Spinal cord (tissue), 9 donors: ENCODE measurements at regions not wholly inside any gene's neighbourhood (a gene's known extent, or its start where the extent isn't known, plus 50 kb on each side); places are given as distances from the start of the nearest gene placed in this dataset.

Experiments used
- DNase-seq, 6 donors: peaks; one replicate each; pipeline versions ENCODE4 v3.0.0 to v3.0.0-alpha.2; 2013 to 2015; ENCODE audit warnings: low spot score in 6 of 6, low read depth in 4 of 6
- H3K27ac ChIP-seq: one replicate; pipeline ENCODE4 v1.5.1; 2013; ENCODE audit warnings: low read depth, low read length, control low read depth
- H3K27me3 ChIP-seq: one replicate; pipeline ENCODE4 v1.6.1; 2013; ENCODE audit warnings: low read length; ENCODE audit not compliant: control insufficient read depth, insufficient read depth
- H3K36me3 ChIP-seq: one replicate; pipeline ENCODE4 v1.6.1; 2013; ENCODE audit warnings: low read length; ENCODE audit not compliant: control insufficient read depth, insufficient read depth
- H3K4me1 ChIP-seq: one replicate; pipeline ENCODE4 v1.6.1; 2013; ENCODE audit warnings: low read length; ENCODE audit not compliant: control insufficient read depth, insufficient read depth
- H3K4me3 ChIP-seq: one replicate; pipeline ENCODE4 v1.5.1; 2013; ENCODE audit warnings: low read depth, low read length, control low read depth
- H3K9me3 ChIP-seq: one replicate; pipeline ENCODE4 v1.6.1; 2013; ENCODE audit warnings: low read length; ENCODE audit not compliant: control insufficient read depth, insufficient read depth
- WGBS: methylation state at CpG from one replicate; pipeline ENCODE4 v1.1.5; 2013; ENCODE audit warnings: missing lambda C conversion rate; ENCODE audit not compliant: insufficient coverage; 5-methylcytosine and 5-hydroxymethylcytosine counted together
- donor health status: healthy.

GRCh38 chr11:37811349-37811748, 1213.3 kb upstream of the RAG2 start:
- no peak overlapping the region for H3K27ac ChIP-seq
- H3K27me3 ChIP-seq, result no peaks in the 10 kb centered on the region

GRCh38 chr11:37804666-37805065, 1206.6 kb upstream of the RAG2 start:
- no CpG with 5 or more reads among the region's 2 CpGs for WGBS
- no peak for DNase-seq
- Histone ChIP-seq H3K4me3 (no peak overlapping the region), H3K4me1 (no peaks in the 10 kb centered on the region), H3K27ac (no peak overlapping the region), H3K36me3 (no peaks in the 10 kb centered on the region), H3K27me3 (no peaks in the 10 kb centered on the region), H3K9me3 (no peaks in the 10 kb centered on the region)

More at GRCh38 chr11:37811349-37811748, 1213.3 kb upstream of the RAG2 start:
- Histone ChIP-seq H3K9me3 (no peaks in the 10 kb centered on the region), H3K4me1 (no peaks in the 10 kb centered on the region), H3K4me3 (no peak overlapping the region), H3K36me3 (no peaks in the 10 kb centered on the region)
- no peak for DNase-seq
- WGBS, result 93% methylated on average over 7 of the region's 7 CpGs

DNA sequence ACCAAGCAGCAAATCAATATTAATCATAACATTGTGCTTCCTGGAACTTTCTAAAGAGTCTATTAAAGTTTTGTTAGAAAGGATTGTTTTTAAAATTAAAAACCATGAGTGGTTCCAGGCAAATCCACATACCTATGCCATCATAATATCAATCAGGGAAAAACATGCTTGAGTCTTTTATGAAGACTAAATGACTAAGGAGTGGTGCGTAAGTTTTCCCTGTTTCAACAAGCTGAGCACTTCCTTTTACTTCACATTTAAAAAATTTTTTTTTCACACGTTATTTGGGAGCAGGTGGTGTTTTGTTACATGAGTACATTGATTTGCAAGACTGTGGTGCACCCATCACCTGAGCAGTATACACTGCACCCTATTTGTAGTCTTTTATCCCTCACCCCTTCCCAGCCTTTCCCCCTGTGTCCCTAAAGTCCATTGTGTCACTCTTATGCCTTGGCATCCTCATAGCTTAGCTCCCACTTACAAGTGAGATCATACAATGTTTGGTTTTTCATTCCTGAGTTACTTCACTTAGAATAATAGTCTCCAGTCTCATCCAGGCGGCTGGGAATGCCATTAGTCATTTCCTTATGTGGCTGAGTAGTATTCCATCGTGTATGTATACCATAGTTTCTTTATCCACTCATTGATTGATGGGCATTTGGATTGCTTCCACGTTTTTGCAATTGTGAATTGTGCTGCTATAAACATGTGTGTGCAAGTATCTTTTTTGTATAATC, 1190.3 kb upstream of the RAG2 start:
- DNase-seq, result no peak
- Histone ChIP-seq H3K4me1 (no peaks in the 10 kb centered on the region), H3K27ac (no peak overlapping the region), H3K36me3 (no peaks in the 10 kb centered on the region), H3K4me3 (no peak overlapping the region), H3K9me3 (peaks cover 4% of the 10 kb centered on the region), H3K27me3 (no peaks in the 10 kb centered on the region)
- WGBS, result no CpG with 5 or more reads among the region's 5 CpGs

- Histone ChIP-seq H3K4me1 (no peaks in the 10 kb centered on the region), H3K4me3 (no peak overlapping the region), H3K9me3 (peaks cover 4% of the 10 kb centered on the region), H3K27me3 (no peaks in the 10 kb centered on the region), H3K36me3 (no peaks in the 10 kb centered on the region), H3K27ac (no peak overlapping the region)
- DNase-seq, result no peak
- WGBS, result 67% methylated on average over 1 of the region's 1 CpG
Observed at GRCh38 chr11:37786214-37786755, 1188.2 kb upstream of the RAG2 start.

DNA sequence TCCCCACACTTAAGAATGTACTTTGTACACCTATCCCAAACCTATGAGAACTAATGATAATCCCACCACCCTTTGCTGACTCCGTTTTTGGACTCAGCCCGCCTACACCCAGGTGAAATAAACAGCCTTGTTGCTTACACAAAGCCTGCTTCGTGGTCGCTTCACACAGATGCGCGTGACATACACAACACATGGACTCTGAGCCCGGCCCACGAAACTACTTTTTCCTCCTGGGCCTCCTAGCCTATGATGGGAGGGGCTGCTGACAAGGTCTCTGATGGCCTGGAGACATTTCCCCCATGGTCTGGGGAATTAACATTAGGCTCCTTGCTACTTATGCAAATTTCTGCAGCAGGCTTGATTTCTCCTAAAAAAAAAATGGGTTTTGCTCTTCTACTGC, 1176.4 kb upstream of the RAG2 start:
- H3K36me3 ChIP-seq, result no peaks in the 10 kb centered on the region
- H3K9me3 ChIP-seq, result no peaks in the 10 kb centered on the region
- H3K4me3 ChIP-seq, result no peak overlapping the region
- H3K27me3 ChIP-seq, result no peaks in the 10 kb centered on the region
- H3K27ac ChIP-seq, result no peak overlapping the region
- WGBS, result 97% methylated on average over 6 of the region's 8 CpGs
- H3K4me1 ChIP-seq, result no peaks in the 10 kb centered on the region
- no peak for DNase-seq

DNA sequence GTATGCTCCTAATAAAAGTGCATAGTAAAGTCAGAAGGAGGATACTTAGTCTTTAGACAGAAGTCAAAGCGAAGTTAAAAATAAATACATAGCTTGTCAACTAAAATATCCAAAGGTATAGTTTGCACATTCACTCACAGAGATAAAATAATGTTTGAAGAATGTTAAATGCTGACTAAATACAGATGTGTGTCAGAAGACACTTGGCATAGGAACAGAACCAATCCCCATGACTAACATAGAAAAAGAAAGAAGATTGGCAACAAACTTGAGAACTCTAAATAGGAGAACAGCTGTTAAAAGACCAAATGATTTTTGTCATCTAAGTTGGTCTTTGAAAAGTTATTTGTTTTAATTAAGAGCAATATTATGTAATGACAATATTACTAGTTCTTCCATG, 1172.1 kb upstream of the RAG2 start:
- no CpG with 5 or more reads among the region's 1 CpG for WGBS

DNA sequence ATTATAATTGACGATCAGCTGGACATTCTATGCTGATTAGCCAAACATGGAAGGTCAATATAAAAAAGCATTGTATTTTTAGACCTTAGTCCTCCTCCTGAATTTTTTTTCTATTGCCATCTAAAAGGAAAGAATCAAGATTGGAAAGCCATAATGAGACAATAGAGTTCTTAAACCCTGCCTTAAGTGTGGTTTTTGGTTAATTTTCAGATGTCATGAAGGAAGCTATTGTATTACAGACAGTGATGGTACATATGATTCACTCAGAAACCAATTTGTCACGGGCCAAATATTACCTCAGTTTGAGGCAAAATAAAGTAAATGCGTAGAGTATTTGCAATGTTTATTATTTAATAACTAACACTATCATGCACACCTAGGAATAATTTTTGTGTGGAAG, 1164.0 kb upstream of the RAG2 start:
- no peaks in the 10 kb centered on the region for H3K27me3 ChIP-seq
- H3K9me3 ChIP-seq, result no peaks in the 10 kb centered on the region
- DNase-seq, result no peak
- WGBS, result no CpG with 5 or more reads among the region's 3 CpGs
- no peak overlapping the region for H3K27ac ChIP-seq
- H3K36me3 ChIP-seq, result no peaks in the 10 kb centered on the region
- no peaks in the 10 kb centered on the region for H3K4me1 ChIP-seq
- no peak overlapping the region for H3K4me3 ChIP-seq

More for the DNA sequence above, 1172.1 kb upstream of the RAG2 start:
- no peak for DNase-seq
- Histone ChIP-seq H3K36me3 (no peaks in the 10 kb centered on the region), H3K27me3 (no peaks in the 10 kb centered on the region), H3K27ac (no peak overlapping the region), H3K4me1 (no peaks in the 10 kb centered on the region), H3K9me3 (no peaks in the 10 kb centered on the region), H3K4me3 (no peak overlapping the region)

DNA sequence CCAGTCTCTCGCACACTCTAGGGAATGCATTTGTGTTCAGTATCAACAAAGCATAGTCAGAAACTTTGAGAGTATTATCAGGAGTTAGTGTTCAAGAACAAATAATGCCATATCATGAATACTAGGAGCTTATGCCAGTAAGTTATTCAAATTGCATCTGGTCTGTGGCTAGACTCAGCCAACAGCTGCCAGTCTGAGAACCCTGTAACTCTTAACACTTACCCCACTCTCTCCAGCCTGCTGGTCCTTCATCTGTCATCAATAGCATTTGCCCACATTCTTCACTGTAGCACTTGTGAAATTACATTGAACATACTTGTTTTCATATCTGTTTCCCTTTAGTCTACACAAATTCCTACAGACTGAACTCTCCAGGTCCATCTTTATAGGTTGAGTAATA, 1157.5 kb upstream of the RAG2 start:
- Histone ChIP-seq H3K27ac (no peak overlapping the region), H3K4me1 (no peaks in the 10 kb centered on the region), H3K9me3 (no peaks in the 10 kb centered on the region), H3K4me3 (no peak overlapping the region), H3K36me3 (no peaks in the 10 kb centered on the region), H3K27me3 (no peaks in the 10 kb centered on the region)
- DNase-seq, result no peak
- no CpG with 5 or more reads among the region's 1 CpG for WGBS

GRCh38 chr11:37748641-37749040, 1150.6 kb upstream of the RAG2 start:
- Histone ChIP-seq H3K36me3 (no peaks in the 10 kb centered on the region), H3K27me3 (no peaks in the 10 kb centered on the region), H3K4me1 (no peaks in the 10 kb centered on the region), H3K9me3 (no peaks in the 10 kb centered on the region), H3K27ac (no peak overlapping the region), H3K4me3 (no peak overlapping the region)
- no peak for DNase-seq

GRCh38 chr11:37747121-37747520, 1149.1 kb upstream of the RAG2 start:
- Histone ChIP-seq H3K27ac (no peak overlapping the region), H3K4me3 (no peak overlapping the region), H3K36me3 (no peaks in the 10 kb centered on the region), H3K9me3 (no peaks in the 10 kb centered on the region), H3K4me1 (no peaks in the 10 kb centered on the region), H3K27me3 (no peaks in the 10 kb centered on the region)
- no CpG with 5 or more reads among the region's 2 CpGs for WGBS
- no peak for DNase-seq
